Karpas-422 (cell line): ENCODE measurements at regions not wholly inside any gene's neighbourhood (a gene's known extent, or its start where the extent isn't known, plus 50 kb on each side); places are given as distances from the start of the nearest gene placed in this dataset.
"Not testable (repeated sequence)": the region's sequence is repeated elsewhere in the genome, so short reads cannot be mapped to it uniquely, and the experiment has no call there.

Experiments used
- DNase-seq: peaks from one replicate; pipeline ENCODE4 v3.0.0-alpha.2; 2015
- H2AFZ ChIP-seq: fragments of 200-600 bp; sonication (generic); 2 replicates; pipeline ENCODE4 v1.6.1; 2014; ENCODE audit warnings: antibody characterized with exemption, low read length, mixed read lengths
- H3K27ac ChIP-seq: fragments of 200-600 bp; sonication (generic); 2 replicates; pipeline ENCODE4 v1.5.1; 2014; ENCODE audit warnings: mild to moderate bottlenecking, low read length, moderate library complexity
- H3K27me3 ChIP-seq: fragments of 200-600 bp; sonication (generic); 2 replicates; pipeline ENCODE4 v1.6.1; 2014; ENCODE audit warnings: low read length, mixed read lengths
- H3K36me3 ChIP-seq: fragments of 200-600 bp; sonication (generic); 2 replicates; pipeline ENCODE4 v1.6.1; 2014; ENCODE audit warnings: low read length, mixed read lengths; ENCODE audit not compliant: insufficient read depth
- H3K4me1 ChIP-seq: fragments of 200-600 bp; sonication (generic); 2 replicates; pipeline ENCODE4 v1.6.1; 2014; ENCODE audit warnings: mild to moderate bottlenecking, low read length, mixed read lengths
- H3K4me2 ChIP-seq: fragments of 200-600 bp; sonication (generic); 2 replicates; pipeline ENCODE4 v1.6.1; 2014; ENCODE audit warnings: low read length, low read depth, mild to moderate bottlenecking; ENCODE audit not compliant: poor library complexity, severe bottlenecking
- H3K4me3 ChIP-seq: fragments of 200-600 bp; sonication (generic); 2 replicates; pipeline ENCODE4 v1.5.1; 2014; ENCODE audit warnings: mild to moderate bottlenecking, antibody characterized with exemption, low read length, mixed read lengths
- H3K79me2 ChIP-seq: fragments of 200-600 bp; sonication (generic); 2 replicates; pipeline ENCODE4 v1.6.1; 2014; ENCODE audit warnings: mild to moderate bottlenecking, low read length, mixed read lengths
- H3K9ac ChIP-seq: fragments of 200-600 bp; sonication (generic); 2 replicates; pipeline ENCODE4 v1.6.0; 2014; ENCODE audit warnings: low read length
- H3K9me2 ChIP-seq: fragments of 200-600 bp; sonication (generic), shearing (Covaris generic); replicated peaks from 2 replicates; pipeline ENCODE4 v1.6.0; 2014; ENCODE audit warnings: mild to moderate bottlenecking, low read length, moderate library complexity; ENCODE audit not compliant: insufficient read depth
- H3K9me3 ChIP-seq: fragments of 300-700, 200-600 bp; sonication (generic); 2 replicates; pipeline ENCODE4 v1.6.1; 2014; ENCODE audit warnings: low read length, mixed read lengths
- H4K20me1 ChIP-seq: fragments of 200-600 bp; sonication (generic); 2 replicates; pipeline ENCODE4 v1.6.1; 2014; ENCODE audit warnings: mild to moderate bottlenecking, antibody characterized with exemption, low read length, low read depth; ENCODE audit not compliant: insufficient read depth

DNA sequence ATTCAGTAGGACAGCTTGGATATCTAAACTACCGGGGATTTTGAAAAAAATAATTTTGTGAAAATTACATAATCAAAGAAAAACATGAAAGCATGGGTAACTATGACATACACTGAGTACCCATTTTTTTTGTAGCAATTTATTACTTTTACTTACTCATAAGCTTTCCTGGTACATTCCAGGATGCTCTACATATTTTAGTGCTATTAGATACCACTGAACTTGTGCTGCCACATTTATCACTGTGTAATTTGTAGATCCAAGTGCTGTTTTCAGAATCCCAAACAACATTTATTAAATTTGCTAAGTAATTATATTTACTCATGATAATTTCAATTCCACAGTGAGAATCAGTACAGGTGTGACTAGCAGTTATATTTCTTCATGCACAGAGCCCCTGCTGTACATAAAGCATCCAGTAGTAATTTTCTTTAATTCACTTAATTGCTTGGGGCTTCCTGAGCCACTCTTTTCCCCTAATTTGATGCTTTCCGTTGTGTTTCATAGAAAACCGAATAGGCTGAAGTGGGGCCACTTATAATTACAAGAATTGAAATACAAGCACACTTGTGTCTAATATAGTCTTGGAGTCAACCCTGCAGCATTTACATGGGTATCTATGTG lies 2254.4 kb downstream of the ARAP2 start:
- H3K9ac ChIP-seq = no peak overlapping the region
- H3K4me3 ChIP-seq = no peak overlapping the region
- H3K27ac ChIP-seq = no peak overlapping the region
- no peak overlapping the region for H3K4me2 ChIP-seq
- no peaks in the 10 kb centered on the region for H3K4me1 ChIP-seq
- peaks cover 7% of the 10 kb centered on the region; the same call in 1 of the 2 replicates for H3K9me3 ChIP-seq
- no peaks in the 10 kb centered on the region for H3K36me3 ChIP-seq
- H3K27me3 ChIP-seq = no peaks in the 10 kb centered on the region
- H3K9me2 ChIP-seq = no peaks in the 10 kb centered on the region
- no peaks in the 10 kb centered on the region for H3K79me2 ChIP-seq
- H2AFZ ChIP-seq = no peak overlapping the region
- no peaks in the 10 kb centered on the region for H4K20me1 ChIP-seq
- DNase-seq = no peak

DNA sequence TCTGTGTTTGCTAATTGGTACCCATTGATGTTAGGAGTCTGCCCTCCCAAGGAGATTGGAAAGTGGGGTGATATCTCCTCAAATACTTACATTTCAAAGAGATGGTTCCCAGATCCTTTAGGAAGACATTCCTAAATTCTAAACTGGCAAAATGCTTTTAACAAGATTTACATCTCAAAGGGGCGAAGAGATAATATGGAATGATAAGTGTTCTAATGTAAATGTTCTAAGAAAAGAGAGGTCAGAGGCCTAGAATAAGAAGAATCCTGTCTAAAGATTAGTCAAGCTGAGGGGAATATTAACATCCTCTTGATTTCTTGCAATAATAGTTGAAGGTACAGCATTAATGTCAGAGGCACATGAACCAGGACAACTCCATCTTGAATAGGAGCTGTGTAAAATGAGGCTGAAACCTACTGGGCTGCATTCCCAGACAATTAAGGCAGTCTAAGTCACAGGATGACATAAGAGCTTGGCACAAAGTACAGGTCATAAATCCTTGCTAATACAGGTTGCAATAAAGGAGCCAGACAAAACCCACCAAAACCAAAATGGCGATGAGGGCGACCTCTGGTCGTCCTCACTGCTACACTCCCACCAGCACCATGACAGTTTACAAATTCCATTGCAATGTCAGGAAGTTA lies 2248.1 kb downstream of the ARAP2 start:
- Histone ChIP-seq H3K9ac (no peak overlapping the region), H3K27me3 (no peaks in the 10 kb centered on the region), H3K79me2 (no peaks in the 10 kb centered on the region), H3K9me2 (no peaks in the 10 kb centered on the region), H3K27ac (no peak overlapping the region), H3K4me1 (no peaks in the 10 kb centered on the region), H4K20me1 (no peaks in the 10 kb centered on the region), H3K9me3 (peaks cover 5% of the 10 kb centered on the region), H3K4me2 (no peak overlapping the region), H2AFZ (no peak overlapping the region), H3K4me3 (no peak overlapping the region), H3K36me3 (no peaks in the 10 kb centered on the region)
- DNase-seq = no peak

DNA sequence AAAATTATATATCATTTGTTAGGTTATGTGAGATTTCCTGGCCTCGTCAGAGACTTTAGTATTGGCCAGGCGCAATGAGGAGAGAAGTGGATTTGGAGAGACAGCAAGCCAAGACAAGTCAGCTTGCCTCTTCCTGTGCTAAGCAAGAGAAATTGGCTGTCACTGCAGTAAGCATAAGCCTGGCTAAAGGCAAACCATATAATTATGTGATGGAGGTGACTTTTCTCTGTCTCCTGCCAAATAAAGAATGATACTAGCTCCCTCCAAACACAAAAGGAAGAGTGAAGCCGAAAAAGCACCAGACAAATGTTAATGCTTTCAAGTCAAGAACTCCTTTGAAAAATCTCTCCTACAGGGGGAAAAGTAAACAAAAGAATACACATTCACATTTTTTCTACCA lies 2246.0 kb downstream of the ARAP2 start:
- H4K20me1 ChIP-seq = no peaks in the 10 kb centered on the region

DNA sequence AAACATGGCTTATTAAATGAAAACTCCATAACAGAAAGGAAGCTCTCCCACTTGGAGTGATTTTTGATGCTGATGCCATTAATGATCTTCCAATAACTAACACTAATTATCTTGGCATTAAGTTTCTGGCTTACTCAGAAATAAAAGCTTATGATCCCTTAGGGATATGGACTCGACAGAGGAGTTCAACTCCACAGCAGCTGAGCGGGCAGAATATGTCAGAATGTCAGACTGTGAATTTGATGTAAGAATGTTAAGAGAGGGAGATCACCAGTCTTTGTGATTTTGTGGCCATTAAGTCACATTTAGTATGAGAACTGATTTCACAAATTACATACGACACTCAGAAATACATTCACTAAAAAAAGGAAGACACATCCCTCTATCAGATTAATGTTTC lies 2244.0 kb downstream of the ARAP2 start:
- H3K27me3 ChIP-seq = no peaks in the 10 kb centered on the region
- H3K9me2 ChIP-seq = no peaks in the 10 kb centered on the region
- H3K4me1 ChIP-seq = no peaks in the 10 kb centered on the region
- no peak for DNase-seq
- no peak overlapping the region for H3K27ac ChIP-seq
- no peaks in the 10 kb centered on the region for H4K20me1 ChIP-seq
- no peak overlapping the region for H3K4me3 ChIP-seq
- no peaks in the 10 kb centered on the region for H3K79me2 ChIP-seq
- H3K4me2 ChIP-seq = no peak overlapping the region
- H3K9ac ChIP-seq = no peak overlapping the region
- H2AFZ ChIP-seq = no peak overlapping the region
- peaks cover 11% of the 10 kb centered on the region for H3K9me3 ChIP-seq
- H3K36me3 ChIP-seq = no peaks in the 10 kb centered on the region

More for the DNA sequence above, 2246.0 kb downstream of the ARAP2 start:
- Histone ChIP-seq H3K4me1 (no peaks in the 10 kb centered on the region), H3K79me2 (no peaks in the 10 kb centered on the region), H3K9ac (no peak overlapping the region), H3K4me2 (no peak overlapping the region), H3K36me3 (no peaks in the 10 kb centered on the region), H2AFZ (no peak overlapping the region), H3K9me2 (no peaks in the 10 kb centered on the region), H3K27ac (no peak overlapping the region), H3K9me3 (peaks cover 6% of the 10 kb centered on the region), H3K4me3 (no peak overlapping the region), H3K27me3 (no peaks in the 10 kb centered on the region)
- no peak for DNase-seq

DNA sequence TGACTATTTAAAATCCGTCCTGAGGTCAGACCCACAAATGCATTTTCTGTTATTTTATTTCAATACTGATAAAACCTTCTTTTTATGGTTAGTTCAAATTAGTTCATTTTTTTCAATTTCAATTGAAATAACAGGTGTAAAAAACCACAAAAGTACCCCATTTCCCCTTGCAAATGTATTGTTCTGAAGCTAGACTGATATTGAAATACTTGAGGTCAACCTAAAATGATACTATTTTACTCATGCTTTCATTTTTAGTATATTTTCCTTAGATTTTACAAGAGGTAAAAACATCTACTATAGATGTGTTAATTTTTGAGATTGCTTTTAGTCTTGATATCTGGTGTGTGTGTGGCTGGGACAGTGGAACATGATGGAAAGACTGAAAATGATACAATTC lies 2237.8 kb downstream of the ARAP2 start:
- H3K27me3 ChIP-seq, H4K20me1 ChIP-seq, H3K9me2 ChIP-seq, DNase-seq, H3K4me3 ChIP-seq, H3K36me3 ChIP-seq, H3K9ac ChIP-seq, H3K27ac ChIP-seq, H3K4me1 ChIP-seq, H2AFZ ChIP-seq, H3K79me2 ChIP-seq, H3K4me2 ChIP-seq: not testable (repeated sequence)
- H3K9me3 ChIP-seq = peaks cover 22% of the 10 kb centered on the region

DNA sequence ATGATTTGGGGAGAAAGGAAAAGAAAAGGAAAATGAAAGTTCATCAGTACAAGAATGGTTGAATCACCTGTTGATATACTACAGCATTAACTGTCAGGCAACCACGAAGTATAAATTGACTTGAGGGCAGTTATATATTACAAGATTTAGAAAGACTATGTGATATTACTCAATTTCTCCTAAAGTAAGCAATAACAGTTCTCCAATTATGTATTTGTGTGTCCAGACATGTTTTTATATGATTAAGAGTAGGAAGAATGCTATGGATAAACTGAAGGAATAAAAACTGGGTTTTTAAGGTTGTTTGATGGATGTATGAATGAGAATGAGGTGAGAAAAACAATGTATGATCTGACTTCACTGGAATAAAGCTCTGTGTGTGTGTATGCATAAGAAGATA lies 2234.4 kb downstream of the ARAP2 start:
- Histone ChIP-seq H3K9me2 (no peaks in the 10 kb centered on the region), H3K27ac (no peak overlapping the region), H4K20me1 (no peaks in the 10 kb centered on the region), H3K4me2 (no peak overlapping the region), H3K79me2 (no peaks in the 10 kb centered on the region), H3K36me3 (no peaks in the 10 kb centered on the region), H3K4me3 (no peak overlapping the region), H3K9me3 (peaks cover 29% of the 10 kb centered on the region), H2AFZ (no peak overlapping the region), H3K9ac (no peak overlapping the region), H3K27me3 (no peaks in the 10 kb centered on the region), H3K4me1 (no peaks in the 10 kb centered on the region)
- no peak for DNase-seq

DNA sequence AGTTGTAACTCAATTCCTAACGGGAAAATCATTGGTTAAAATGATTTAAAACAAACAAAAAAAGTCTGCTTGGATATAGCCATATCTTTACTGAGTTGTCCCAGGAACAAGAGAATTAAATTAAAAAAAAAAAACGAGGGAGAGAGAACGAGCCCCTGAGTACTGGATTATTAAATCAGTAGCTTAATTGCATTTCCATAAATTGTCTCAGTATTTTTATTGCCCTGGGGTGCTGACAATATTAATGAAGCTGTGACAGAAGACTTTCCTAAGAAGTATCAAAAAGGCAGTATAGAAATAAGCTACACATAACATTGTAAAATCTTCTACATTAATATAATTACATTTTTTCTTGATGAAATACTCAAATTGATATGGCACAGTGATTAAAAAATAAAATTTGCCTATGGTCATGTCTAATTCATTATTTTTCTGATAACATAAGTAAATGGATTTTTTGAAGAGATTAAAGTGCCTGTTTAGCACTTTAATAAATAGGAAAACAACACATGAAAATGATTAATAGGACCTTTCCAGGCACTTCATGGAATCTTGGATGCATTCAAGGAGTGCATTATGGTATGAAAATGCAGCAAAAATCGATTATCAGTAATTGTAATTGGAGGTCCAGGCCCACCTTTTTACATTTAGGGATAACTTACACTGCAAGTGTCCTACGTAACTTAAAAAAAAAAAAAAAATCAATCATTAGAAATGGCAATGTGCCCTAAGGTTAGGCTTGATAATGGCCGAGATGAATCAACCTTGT lies 2233.4 kb downstream of the ARAP2 start:
- Histone ChIP-seq H3K4me3 (no peak overlapping the region), H3K36me3 (no peaks in the 10 kb centered on the region), H2AFZ (no peak overlapping the region), H3K4me2 (no peak overlapping the region), H3K9ac (no peak overlapping the region), H3K79me2 (no peaks in the 10 kb centered on the region), H3K27me3 (no peaks in the 10 kb centered on the region), H3K4me1 (no peaks in the 10 kb centered on the region), H3K27ac (no peak overlapping the region), H3K9me3 (peaks cover 37% of the 10 kb centered on the region), H3K9me2 (no peaks in the 10 kb centered on the region), H4K20me1 (no peaks in the 10 kb centered on the region)
- no peak for DNase-seq

DNA sequence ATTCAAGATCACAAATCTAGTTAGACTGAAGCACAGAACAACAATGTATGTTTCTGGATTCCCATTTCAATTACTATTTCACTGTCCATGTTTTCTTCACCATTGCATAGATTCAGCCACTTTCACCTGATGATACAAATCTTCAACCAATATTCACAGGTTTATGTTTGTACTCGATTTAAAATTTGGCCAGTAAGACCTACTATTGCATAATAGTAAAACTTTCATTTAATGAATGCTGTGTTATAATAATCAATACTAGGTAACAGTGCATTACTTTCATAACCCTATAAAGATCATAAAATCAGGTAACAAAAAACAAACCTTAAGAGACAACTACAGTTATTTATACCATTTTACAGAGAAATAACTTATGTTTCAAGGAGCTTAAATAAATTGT lies 2209.1 kb downstream of the ARAP2 start:
- H3K9ac ChIP-seq = no peak overlapping the region
- DNase-seq = no peak
- H3K27ac ChIP-seq = no peak overlapping the region
- no peaks in the 10 kb centered on the region for H3K27me3 ChIP-seq
- H3K9me2 ChIP-seq = no peaks in the 10 kb centered on the region
- no peak overlapping the region for H2AFZ ChIP-seq
- H3K4me1 ChIP-seq = no peaks in the 10 kb centered on the region
- peaks cover 42% of the 10 kb centered on the region; the same call in 1 of the 2 replicates for H3K9me3 ChIP-seq
- no peaks in the 10 kb centered on the region for H3K79me2 ChIP-seq
- H4K20me1 ChIP-seq = no peaks in the 10 kb centered on the region
- no peaks in the 10 kb centered on the region for H3K36me3 ChIP-seq
- H3K4me3 ChIP-seq = no peak overlapping the region
- H3K4me2 ChIP-seq = no peak overlapping the region
